ENCODE measurements at regions not wholly inside any gene's neighbourhood (a gene's known extent, or its start where the extent isn't known, plus 50 kb on each side); places are given as distances from the start of the nearest gene placed in this dataset.

- TF ChIP-seq TAF1 (IDR thresholded peaks at IDR 0.05; ENCODE audit: low read depth, low read length) (no peak), SPI1 (IDR thresholded peaks at IDR 0.05; ENCODE audit: low read depth, low read length) (no peak), POLR2AphosphoS5 (IDR thresholded peaks at IDR 0.05; ENCODE audit: low read depth, low read length) (no peak), POLR2A (IDR thresholded peaks at IDR 0.05; ENCODE audit: low read depth, low read length) (no peak), POU2F2 (IDR thresholded peaks at IDR 0.05; ENCODE audit: low read depth, low read length) (no peak), PAX5 (IDR thresholded peaks at IDR 0.05; ENCODE audit: insufficient read depth, low read length, severe bottlenecking) (no peak)
- FAIRE-seq (no peak), DNase-seq (ENCODE audit: insufficient read length, low spot score) (no peak)
Measured at GRCh38 chr2:37856101-37856751, 68.9 kb upstream of the RMDN2 start.

DNA sequence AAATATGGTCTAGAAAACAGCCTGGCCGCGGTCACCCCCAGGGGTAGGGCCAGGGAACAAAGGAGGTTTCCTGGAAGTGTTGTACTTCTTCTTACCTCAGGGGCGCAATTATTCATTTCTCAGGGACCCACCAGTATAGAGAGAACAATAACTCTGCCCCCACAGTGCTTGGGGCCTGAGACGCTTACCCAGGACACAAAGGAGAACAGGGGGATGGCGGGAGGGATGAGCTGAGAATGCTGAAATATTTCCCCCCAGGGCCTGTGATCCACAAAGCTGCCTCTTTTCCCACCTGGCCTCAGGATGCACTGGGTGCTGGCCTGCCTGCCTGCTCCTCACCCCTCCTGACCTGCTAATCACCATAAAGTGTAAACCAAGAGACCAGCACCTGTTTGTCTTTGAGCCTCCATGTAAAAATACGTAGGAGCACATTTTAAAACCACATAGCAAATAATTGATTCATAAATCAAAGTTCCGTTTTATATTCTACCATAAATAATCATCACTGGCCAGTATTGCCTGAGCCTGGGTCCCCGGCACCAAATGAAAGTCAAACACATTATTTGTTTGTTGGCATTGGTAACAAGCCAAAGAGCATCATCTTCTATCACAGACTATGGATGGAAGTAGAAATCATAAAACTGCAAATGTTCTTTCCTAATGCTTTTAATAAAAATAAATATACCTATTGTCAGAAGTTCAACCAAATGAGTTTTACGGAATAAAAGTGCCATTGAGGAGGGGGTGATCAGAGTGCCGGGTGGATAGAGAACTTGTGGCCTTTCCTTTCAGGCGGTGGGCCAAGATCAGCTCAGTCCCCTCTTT, 67.3 kb upstream of the RMDN2 start:
- FAIRE-seq (no peak), DNase-seq (ENCODE audit: insufficient read length, low spot score) (no peak)
- TF ChIP-seq POLR2AphosphoS5 (IDR thresholded peaks at IDR 0.05; ENCODE audit: low read depth, low read length) (no peak), POLR2A (IDR thresholded peaks at IDR 0.05; ENCODE audit: low read depth, low read length) (no peak), SPI1 (IDR thresholded peaks at IDR 0.05; ENCODE audit: low read depth, low read length) (no peak), POU2F2 (IDR thresholded peaks at IDR 0.05; ENCODE audit: low read depth, low read length) (no peak), PAX5 (IDR thresholded peaks at IDR 0.05; ENCODE audit: insufficient read depth, low read length, severe bottlenecking) (no peak), TAF1 (IDR thresholded peaks at IDR 0.05; ENCODE audit: low read depth, low read length) (no peak)

DNA sequence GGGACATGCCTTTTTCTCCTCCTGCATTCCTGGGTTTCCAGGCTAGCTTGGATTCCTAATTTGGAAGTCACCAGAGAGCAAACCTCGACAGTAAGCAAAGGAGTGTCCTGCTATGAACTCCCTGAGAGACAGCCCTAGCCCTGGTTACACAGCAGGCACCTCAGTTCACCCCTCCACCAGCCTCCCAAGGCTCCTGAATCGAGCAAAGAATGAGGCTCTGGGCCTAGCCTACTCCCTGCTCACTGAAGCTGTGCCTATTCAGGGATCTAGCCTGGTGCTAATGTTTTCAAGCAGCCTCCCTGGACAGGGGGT, 66.7 kb upstream of the RMDN2 start:
- no peak for TF ChIP-seq POLR2A (IDR thresholded peaks at IDR 0.05; ENCODE audit: low read depth, low read length)
- TF ChIP-seq TAF1 (IDR thresholded peaks at IDR 0.05; ENCODE audit: low read depth, low read length), result no peak
- TF ChIP-seq POU2F2 (IDR thresholded peaks at IDR 0.05; ENCODE audit: low read depth, low read length), result no peak
- no peak for TF ChIP-seq POLR2AphosphoS5 (IDR thresholded peaks at IDR 0.05; ENCODE audit: low read depth, low read length)
- TF ChIP-seq PAX5 (IDR thresholded peaks at IDR 0.05; ENCODE audit: insufficient read depth, low read length, severe bottlenecking), result no peak
- TF ChIP-seq SPI1 (IDR thresholded peaks at IDR 0.05; ENCODE audit: low read depth, low read length), result no peak
- DNase-seq (ENCODE audit: insufficient read length, low spot score), result no peak
- no peak for FAIRE-seq

DNA sequence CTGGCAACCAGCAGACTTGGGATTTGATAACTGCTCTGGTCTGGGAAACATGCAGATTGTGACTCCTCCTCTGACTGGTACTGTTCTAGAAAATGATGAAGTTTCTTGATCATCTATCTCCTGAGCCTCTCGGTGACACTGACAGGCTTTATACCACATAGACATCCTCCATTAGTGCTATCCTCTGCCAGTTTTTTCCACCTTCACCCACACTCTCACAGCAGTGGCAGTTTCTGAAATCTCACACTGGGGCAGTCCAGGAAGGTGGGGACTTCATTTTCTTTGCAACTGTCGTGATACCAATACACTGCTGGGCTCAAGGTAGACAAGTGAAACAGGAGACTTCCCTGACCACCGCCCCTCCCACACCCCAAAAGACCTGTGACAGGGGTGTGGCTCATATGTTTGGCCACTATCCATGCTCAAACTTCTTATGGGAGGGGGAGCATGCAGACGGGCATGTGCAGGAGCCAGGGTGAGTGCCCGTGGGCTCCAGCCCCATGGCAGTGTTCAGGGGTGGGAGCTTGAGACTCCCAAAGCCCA, 66.3 kb upstream of the RMDN2 start:
- no peak for FAIRE-seq
- TF ChIP-seq PAX5 (IDR thresholded peaks at IDR 0.05; ENCODE audit: insufficient read depth, low read length, severe bottlenecking) (no peak), POLR2AphosphoS5 (IDR thresholded peaks at IDR 0.05; ENCODE audit: low read depth, low read length) (no peak), POLR2A (IDR thresholded peaks at IDR 0.05; ENCODE audit: low read depth, low read length) (no peak), TAF1 (IDR thresholded peaks at IDR 0.05; ENCODE audit: low read depth, low read length) (no peak), SPI1 (IDR thresholded peaks at IDR 0.05; ENCODE audit: low read depth, low read length) (no peak), POU2F2 (IDR thresholded peaks at IDR 0.05; ENCODE audit: low read depth, low read length) (no peak)
- DNase-seq (ENCODE audit: insufficient read length, low spot score), result no peak

DNA sequence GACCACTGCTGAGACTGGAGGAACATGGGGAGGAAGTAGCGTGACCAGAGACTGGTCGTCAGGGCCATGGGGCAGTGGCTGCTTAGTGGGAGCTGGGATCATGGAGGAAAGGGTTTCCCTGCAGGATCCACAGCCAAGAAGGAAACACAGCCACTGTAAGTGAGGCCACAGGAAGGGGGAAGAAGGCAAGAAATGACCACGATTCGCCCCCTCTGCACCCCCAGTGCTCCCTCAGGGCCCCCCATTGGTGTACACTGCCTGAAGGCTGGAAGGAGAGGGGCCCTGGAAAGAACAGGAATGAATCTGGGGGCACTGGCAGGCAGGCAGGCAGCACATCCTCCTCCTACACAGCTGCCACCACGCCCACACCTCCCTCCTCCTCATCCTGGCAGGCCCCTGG, 62.5 kb upstream of the RMDN2 start:
- FAIRE-seq, result no peak
- DNase-seq (ENCODE audit: insufficient read length, low spot score), result no peak
- TF ChIP-seq POLR2A (IDR thresholded peaks at IDR 0.05; ENCODE audit: low read depth, low read length), result no peak
- TF ChIP-seq POLR2AphosphoS5 (IDR thresholded peaks at IDR 0.05; ENCODE audit: low read depth, low read length), result no peak
- no peak for TF ChIP-seq TAF1 (IDR thresholded peaks at IDR 0.05; ENCODE audit: low read depth, low read length)
- TF ChIP-seq POU2F2 (IDR thresholded peaks at IDR 0.05; ENCODE audit: low read depth, low read length), result no peak
- TF ChIP-seq SPI1 (IDR thresholded peaks at IDR 0.05; ENCODE audit: low read depth, low read length), result no peak
- no peak for TF ChIP-seq PAX5 (IDR thresholded peaks at IDR 0.05; ENCODE audit: insufficient read depth, low read length, severe bottlenecking)

DNA sequence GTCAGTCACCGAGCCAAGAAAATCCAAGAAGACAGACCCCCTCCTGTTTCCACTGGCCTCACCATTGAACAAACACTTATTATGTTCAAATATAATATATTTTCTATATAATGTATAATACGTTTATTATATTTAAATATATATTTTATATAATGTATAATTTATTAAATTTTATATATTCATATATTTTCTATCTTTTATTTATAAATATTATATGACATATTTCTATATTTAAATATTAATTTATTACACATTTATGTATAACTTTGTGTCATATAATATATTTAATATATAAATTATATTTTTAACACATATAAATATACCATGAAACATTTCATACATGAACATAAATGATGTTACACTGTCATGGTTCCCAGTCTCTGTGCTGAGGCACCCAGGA, 60.9 kb upstream of the RMDN2 start:
- no peak for FAIRE-seq
- no peak for DNase-seq (ENCODE audit: insufficient read length, low spot score)
- TF ChIP-seq POU2F2 (IDR thresholded peaks at IDR 0.05; ENCODE audit: low read depth, low read length) (no peak), PAX5 (IDR thresholded peaks at IDR 0.05; ENCODE audit: insufficient read depth, low read length, severe bottlenecking) (no peak), TAF1 (IDR thresholded peaks at IDR 0.05; ENCODE audit: low read depth, low read length) (no peak), POLR2A (IDR thresholded peaks at IDR 0.05; ENCODE audit: low read depth, low read length) (no peak), POLR2AphosphoS5 (IDR thresholded peaks at IDR 0.05; ENCODE audit: low read depth, low read length) (no peak), SPI1 (IDR thresholded peaks at IDR 0.05; ENCODE audit: low read depth, low read length) (no peak)

GRCh38 chr2:37865640-37866039, 59.4 kb upstream of the RMDN2 start:
- no peak for TF ChIP-seq POLR2AphosphoS5 (IDR thresholded peaks at IDR 0.05; ENCODE audit: low read depth, low read length)
- no peak for FAIRE-seq
- no peak for DNase-seq (ENCODE audit: insufficient read length, low spot score)

GRCh38 chr2:37866171-37866934, 58.7 kb upstream of the RMDN2 start:
- no peak for TF ChIP-seq POU2F2 (IDR thresholded peaks at IDR 0.05; ENCODE audit: low read depth, low read length)
- TF ChIP-seq TAF1 (IDR thresholded peaks at IDR 0.05; ENCODE audit: low read depth, low read length), result no peak
- TF ChIP-seq POLR2AphosphoS5 (IDR thresholded peaks at IDR 0.05; ENCODE audit: low read depth, low read length), result no peak
- TF ChIP-seq SPI1 (IDR thresholded peaks at IDR 0.05; ENCODE audit: low read depth, low read length), result no peak
- TF ChIP-seq PAX5 (IDR thresholded peaks at IDR 0.05; ENCODE audit: insufficient read depth, low read length, severe bottlenecking), result no peak
- TF ChIP-seq POLR2A (IDR thresholded peaks at IDR 0.05; ENCODE audit: low read depth, low read length), result no peak
- no peak for FAIRE-seq
- no peak for DNase-seq (ENCODE audit: insufficient read length, low spot score)

DNA sequence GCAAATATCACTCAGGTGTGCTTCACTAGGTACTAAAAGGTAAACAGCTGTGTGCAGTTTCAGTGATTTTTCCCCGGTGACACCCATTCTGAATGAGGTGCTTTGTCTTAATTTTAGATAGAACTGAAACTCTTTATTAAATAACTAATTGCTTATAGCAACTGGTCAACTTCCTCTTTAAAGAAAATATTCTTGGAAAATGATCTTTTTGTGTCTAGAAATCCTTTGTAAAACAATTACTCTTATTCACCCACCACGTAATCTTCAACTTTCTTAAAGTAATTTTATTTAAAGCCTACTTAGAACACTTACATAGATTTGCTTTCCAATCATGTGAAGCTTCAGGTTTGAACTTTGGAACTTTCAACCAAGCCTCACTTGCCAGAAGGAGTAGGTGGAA, 57.9 kb upstream of the RMDN2 start:
- DNase-seq (ENCODE audit: insufficient read length, low spot score), result no peak
- no peak for FAIRE-seq
- TF ChIP-seq TAF1 (IDR thresholded peaks at IDR 0.05; ENCODE audit: low read depth, low read length), result no peak
- TF ChIP-seq POLR2AphosphoS5 (IDR thresholded peaks at IDR 0.05; ENCODE audit: low read depth, low read length), result no peak
- TF ChIP-seq POLR2A (IDR thresholded peaks at IDR 0.05; ENCODE audit: low read depth, low read length), result no peak
- no peak for TF ChIP-seq POU2F2 (IDR thresholded peaks at IDR 0.05; ENCODE audit: low read depth, low read length)
- TF ChIP-seq SPI1 (IDR thresholded peaks at IDR 0.05; ENCODE audit: low read depth, low read length), result no peak
- no peak for TF ChIP-seq PAX5 (IDR thresholded peaks at IDR 0.05; ENCODE audit: insufficient read depth, low read length, severe bottlenecking)

Measured in GM12891 (cell line).